Epithelial cell of proximal tubule (primary cell): ENCODE measurements at regions not wholly inside any gene's neighbourhood (a gene's known extent, or its start where the extent isn't known, plus 50 kb on each side); places are given as distances from the start of the nearest gene placed in this dataset.
"Not testable (repeated sequence)": the region's sequence is repeated elsewhere in the genome, so short reads cannot be mapped to it uniquely, and the experiment has no call there.

ENCODE experiments used
- DNase-seq: peaks from one replicate; pipeline ENCODE4 v3.0.0-alpha.2; 2011; ENCODE audit warnings: low read depth
- H3K4me3 ChIP-seq: 2 replicates; pipeline ENCODE4 v1.5.1; 2011; ENCODE audit warnings: low read depth, mild to moderate bottlenecking, low read length
- TF ChIP-seq, protein P1 (sequence below): conservative IDR thresholded peaks from 2 replicates; pipeline ENCODE4 v1.5.1; 2012; ENCODE audit warnings: low read depth, mild to moderate bottlenecking, low read length

- no peak for DNase-seq
- no peak overlapping the region for H3K4me3 ChIP-seq
- TF ChIP-seq, protein P1, sequence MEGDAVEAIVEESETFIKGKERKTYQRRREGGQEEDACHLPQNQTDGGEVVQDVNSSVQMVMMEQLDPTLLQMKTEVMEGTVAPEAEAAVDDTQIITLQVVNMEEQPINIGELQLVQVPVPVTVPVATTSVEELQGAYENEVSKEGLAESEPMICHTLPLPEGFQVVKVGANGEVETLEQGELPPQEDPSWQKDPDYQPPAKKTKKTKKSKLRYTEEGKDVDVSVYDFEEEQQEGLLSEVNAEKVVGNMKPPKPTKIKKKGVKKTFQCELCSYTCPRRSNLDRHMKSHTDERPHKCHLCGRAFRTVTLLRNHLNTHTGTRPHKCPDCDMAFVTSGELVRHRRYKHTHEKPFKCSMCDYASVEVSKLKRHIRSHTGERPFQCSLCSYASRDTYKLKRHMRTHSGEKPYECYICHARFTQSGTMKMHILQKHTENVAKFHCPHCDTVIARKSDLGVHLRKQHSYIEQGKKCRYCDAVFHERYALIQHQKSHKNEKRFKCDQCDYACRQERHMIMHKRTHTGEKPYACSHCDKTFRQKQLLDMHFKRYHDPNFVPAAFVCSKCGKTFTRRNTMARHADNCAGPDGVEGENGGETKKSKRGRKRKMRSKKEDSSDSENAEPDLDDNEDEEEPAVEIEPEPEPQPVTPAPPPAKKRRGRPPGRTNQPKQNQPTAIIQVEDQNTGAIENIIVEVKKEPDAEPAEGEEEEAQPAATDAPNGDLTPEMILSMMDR, result no peak
Measured at GRCh38 chr20:28616354-28616753, 2641.1 kb upstream of the DEFB115 start.

- not testable (repeated sequence) for DNase-seq, H3K4me3 ChIP-seq
Measured at GRCh38 chr20:28619956-28620651, 2637.4 kb upstream of the DEFB115 start.

GRCh38 chr20:28625112-28625511, 2632.4 kb upstream of the DEFB115 start:
- DNase-seq, H3K4me3 ChIP-seq: not testable (repeated sequence)
- TF ChIP-seq, protein P1, result peak; percentile 25

DNA sequence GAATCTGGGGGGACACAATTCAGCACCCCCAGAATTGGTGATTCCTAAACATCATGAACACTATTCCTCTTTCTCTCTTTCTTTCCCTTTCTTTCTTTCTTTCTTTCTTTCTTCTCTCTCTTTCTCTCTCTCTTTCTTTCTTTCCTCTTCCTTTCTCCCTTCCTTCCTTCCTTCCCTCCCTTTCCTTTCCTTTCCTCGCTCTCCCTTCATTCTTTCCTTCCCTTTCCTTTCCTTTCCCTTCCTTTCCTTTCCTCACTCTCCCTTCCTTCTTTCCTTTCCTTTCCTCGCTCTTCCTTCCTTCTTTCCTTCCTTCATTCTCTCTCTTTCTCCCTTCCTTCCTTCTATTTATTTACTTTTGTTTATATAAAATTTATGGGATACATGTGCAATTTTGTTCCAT, 2616.6 kb upstream of the DEFB115 start:
- not testable (repeated sequence) for DNase-seq, H3K4me3 ChIP-seq
